Renal pelvis (tissue), 1 donor: ENCODE measurements at regions not wholly inside any gene's neighbourhood (a gene's known extent, or its start where the extent isn't known, plus 50 kb on each side); places are given as distances from the start of the nearest gene placed in this dataset.
A peak's percentile ranks its signal among the peaks of the same experiment; 100 is the strongest.
"Not testable (repeated sequence)": the region's sequence is repeated elsewhere in the genome, so short reads cannot be mapped to it uniquely, and the experiment has no call there.

Experiments
- DNase-seq: peaks from one replicate; pipeline ENCODE4 v3.0.0-alpha.2; 2013

- no peak for DNase-seq
Observed at GRCh38 chr1:38787041-38787440, 72.5 kb downstream of the RRAGC start.

GRCh38 chr1:38786040-38786436 is 73.5 kb downstream of the RRAGC start:
- DNase-seq: no peak

- no peak for DNase-seq
Observed at GRCh38 chr1:38785285-38786039, 74.1 kb downstream of the RRAGC start.

- no peak for DNase-seq
Observed at GRCh38 chr1:38784452-38785284, 74.9 kb downstream of the RRAGC start.

- DNase-seq: peak; percentile 58
Observed at GRCh38 chr1:38783640-38784229, 75.8 kb downstream of the RRAGC start.

- no peak for DNase-seq
Observed at GRCh38 chr1:38781872-38782617, 77.5 kb downstream of the RRAGC start.

- no peak for DNase-seq
Observed at GRCh38 chr1:38780133-38780532, 79.4 kb downstream of the RRAGC start.

- no peak for DNase-seq
Observed at GRCh38 chr1:38779491-38779890, 80.1 kb downstream of the RRAGC start.

- no peak for DNase-seq
Observed at GRCh38 chr1:38778521-38778920, 81.1 kb downstream of the RRAGC start.

- DNase-seq: no peak
Observed at GRCh38 chr1:38778051-38778450, 81.5 kb downstream of the RRAGC start.

GRCh38 chr1:38777464-38777957 is 82.1 kb downstream of the RRAGC start:
- DNase-seq: no peak

- no peak for DNase-seq
Observed at GRCh38 chr1:38776466-38777065, 83.0 kb downstream of the RRAGC start.

- no peak for DNase-seq
Observed at GRCh38 chr1:38775175-38775845, 84.3 kb downstream of the RRAGC start.

- DNase-seq: no peak
Observed at GRCh38 chr1:38773483-38773882, 86.1 kb downstream of the RRAGC start.

- DNase-seq: no peak
Observed at GRCh38 chr1:38772953-38773352, 86.6 kb downstream of the RRAGC start.

- no peak for DNase-seq
Observed at GRCh38 chr1:38772026-38772425, 87.5 kb downstream of the RRAGC start.

GRCh38 chr1:38770516-38771173 is 88.9 kb downstream of the RRAGC start:
- DNase-seq: not testable (repeated sequence)

GRCh38 chr1:38766125-38766524 is 93.4 kb downstream of the RRAGC start:
- DNase-seq: no peak

GRCh38 chr1:38763121-38763520 is 96.5 kb downstream of the RRAGC start:
- no peak for DNase-seq

- DNase-seq: no peak
Observed at GRCh38 chr1:38760562-38760961, 99.0 kb downstream of the RRAGC start.
